ENCODE measurements at regions not wholly inside any gene's neighbourhood (a gene's known extent, or its start where the extent isn't known, plus 50 kb on each side); places are given as distances from the start of the nearest gene placed in this dataset.

DNA sequence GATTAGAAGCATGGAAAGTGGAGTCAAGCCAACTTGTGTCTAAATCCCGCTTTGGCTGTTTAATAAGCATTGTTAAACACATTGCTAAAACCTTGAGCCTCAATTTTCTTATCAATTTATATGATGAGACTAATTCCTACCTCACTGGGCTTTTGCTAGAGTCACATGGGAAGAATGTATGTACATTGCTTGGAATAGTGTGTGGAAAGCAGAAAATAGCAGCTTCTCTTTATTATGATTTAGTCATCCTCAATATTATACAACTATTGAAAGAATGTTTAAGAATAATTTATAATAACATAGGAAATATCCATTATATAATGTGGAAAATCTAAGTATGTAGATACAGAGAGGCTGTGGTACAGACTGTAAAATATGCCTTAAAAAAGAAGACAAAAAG lies 313.0 kb upstream of the CDYL start:
- TF ChIP-seq POLR2A (IDR thresholded peaks at IDR 0.05) (no peak), POLR2AphosphoS5 (IDR thresholded peaks at IDR 0.05) (no peak)
- TF ChIP-seq, protein P1, sequence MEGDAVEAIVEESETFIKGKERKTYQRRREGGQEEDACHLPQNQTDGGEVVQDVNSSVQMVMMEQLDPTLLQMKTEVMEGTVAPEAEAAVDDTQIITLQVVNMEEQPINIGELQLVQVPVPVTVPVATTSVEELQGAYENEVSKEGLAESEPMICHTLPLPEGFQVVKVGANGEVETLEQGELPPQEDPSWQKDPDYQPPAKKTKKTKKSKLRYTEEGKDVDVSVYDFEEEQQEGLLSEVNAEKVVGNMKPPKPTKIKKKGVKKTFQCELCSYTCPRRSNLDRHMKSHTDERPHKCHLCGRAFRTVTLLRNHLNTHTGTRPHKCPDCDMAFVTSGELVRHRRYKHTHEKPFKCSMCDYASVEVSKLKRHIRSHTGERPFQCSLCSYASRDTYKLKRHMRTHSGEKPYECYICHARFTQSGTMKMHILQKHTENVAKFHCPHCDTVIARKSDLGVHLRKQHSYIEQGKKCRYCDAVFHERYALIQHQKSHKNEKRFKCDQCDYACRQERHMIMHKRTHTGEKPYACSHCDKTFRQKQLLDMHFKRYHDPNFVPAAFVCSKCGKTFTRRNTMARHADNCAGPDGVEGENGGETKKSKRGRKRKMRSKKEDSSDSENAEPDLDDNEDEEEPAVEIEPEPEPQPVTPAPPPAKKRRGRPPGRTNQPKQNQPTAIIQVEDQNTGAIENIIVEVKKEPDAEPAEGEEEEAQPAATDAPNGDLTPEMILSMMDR (IDR thresholded peaks at IDR 0.05) = no peak

Measured in breast epithelium (tissue), 3 donors.